ENCODE measurements at regions not wholly inside any gene's neighbourhood (a gene's known extent, or its start where the extent isn't known, plus 50 kb on each side); places are given as distances from the start of the nearest gene placed in this dataset.
"Not testable (repeated sequence)": the region's sequence is repeated elsewhere in the genome, so short reads cannot be mapped to it uniquely, and the experiment has no call there.

- DNase-seq (no peak), ATAC-seq (ENCODE audit: low FRiP score in 2 of 2) (no peak)
- WGBS, 2 donors, result 75 to 83% methylated on average over 2 of the region's 2 CpGs
- Histone ChIP-seq H3K36me3 (no peaks in the 10 kb centered on the region), H3K4me1 (no peaks in the 10 kb centered on the region), H3K27ac (no peak overlapping the region), H3K4me3 (no peak overlapping the region), H3K27me3 (no peaks in the 10 kb centered on the region), H3K9me3 (no peaks in the 10 kb centered on the region)
- TF ChIP-seq POLR2A (IDR thresholded peaks at IDR 0.05), result no peak
- no peak for TF ChIP-seq POLR2AphosphoS5 (IDR thresholded peaks at IDR 0.05)
- TF ChIP-seq CTCF (IDR thresholded peaks at IDR 0.05), result no peak
- no peak for TF ChIP-seq EP300 (IDR thresholded peaks at IDR 0.05)
Measured at GRCh38 chr6:8301502-8301901, 133.8 kb downstream of the SLC35B3 start.

GRCh38 chr6:8299034-8299433 lies 136.3 kb downstream of the SLC35B3 start:
- H3K9me3 ChIP-seq, result peaks cover 0 to 4% (median 0%) of the 10 kb centered on the region in 4 donors
- ATAC-seq (ENCODE audit: low FRiP score in 2 of 2), result no peak
- WGBS, 2 donors, result 78% methylated on average over 4 of the region's 4 CpGs
- H3K4me1 ChIP-seq, result no peaks in the 10 kb centered on the region
- no peaks in the 10 kb centered on the region for H3K36me3 ChIP-seq
- H3K27ac ChIP-seq, result no peak overlapping the region
- TF ChIP-seq POLR2AphosphoS5 (IDR thresholded peaks at IDR 0.05) (no peak), CTCF (IDR thresholded peaks at IDR 0.05) (no peak), EP300 (IDR thresholded peaks at IDR 0.05) (no peak), POLR2A (IDR thresholded peaks at IDR 0.05) (no peak)
- H3K4me3 ChIP-seq, result no peak overlapping the region
- no peak for DNase-seq
- no peaks in the 10 kb centered on the region for H3K27me3 ChIP-seq

GRCh38 chr6:8282946-8283345 lies 152.4 kb downstream of the SLC35B3 start:
- 86 to 92% methylated on average over 4 of the region's 4 CpGs for WGBS, 2 donors

GRCh38 chr6:8282380-8282779 lies 153.0 kb downstream of the SLC35B3 start:
- peak in 1 of 2 donors; percentile 49 for ATAC-seq (ENCODE audit: low FRiP score in 2 of 2)
- TF ChIP-seq EP300 (IDR thresholded peaks at IDR 0.05), result no peak
- TF ChIP-seq CTCF (IDR thresholded peaks at IDR 0.05), result no peak
- TF ChIP-seq POLR2A (IDR thresholded peaks at IDR 0.05), result no peak
- TF ChIP-seq POLR2AphosphoS5 (IDR thresholded peaks at IDR 0.05), result no peak
- WGBS, 2 donors, result 96 to 97% methylated on average over 38 to 39 of the region's 39 CpGs
- peak in 1 of 2 donors; percentile 78 for DNase-seq
- Histone ChIP-seq H3K4me3 (no peak overlapping the region), H3K27ac (no peak overlapping the region), H3K27me3 (no peaks in the 10 kb centered on the region), H3K36me3 (no peaks in the 10 kb centered on the region), H3K4me1 (no peaks in the 10 kb centered on the region), H3K9me3 (no peaks in the 10 kb centered on the region)

More at GRCh38 chr6:8282946-8283345, 152.4 kb downstream of the SLC35B3 start:
- not testable (repeated sequence) for ATAC-seq (ENCODE audit: low FRiP score in 2 of 2); H3K36me3 ChIP-seq; H3K4me3 ChIP-seq; H3K27me3 ChIP-seq; H3K4me1 ChIP-seq; H3K9me3 ChIP-seq; H3K27ac ChIP-seq; DNase-seq

GRCh38 chr6:8279041-8279805 lies 156.1 kb downstream of the SLC35B3 start:
- H3K9me3 ChIP-seq, result no peaks in the 10 kb centered on the region
- WGBS, 2 donors, result 79% methylated on average over 15 of the region's 15 CpGs
- TF ChIP-seq EP300 (IDR thresholded peaks at IDR 0.05) (no peak), POLR2AphosphoS5 (IDR thresholded peaks at IDR 0.05) (no peak), CTCF (IDR thresholded peaks at IDR 0.05) (no peak)
- no peak overlapping the region for H3K4me3 ChIP-seq
- no peak for ATAC-seq (ENCODE audit: low FRiP score in 2 of 2)
- DNase-seq, result no peak
- H3K36me3 ChIP-seq, result no peaks in the 10 kb centered on the region
- H3K27ac ChIP-seq, result no peak overlapping the region
- no peaks in the 10 kb centered on the region for H3K27me3 ChIP-seq
- no peaks in the 10 kb centered on the region for H3K4me1 ChIP-seq
